Endodermal cell (in vitro differentiated cells): ENCODE measurements at regions not wholly inside any gene's neighbourhood (a gene's known extent, or its start where the extent isn't known, plus 50 kb on each side); places are given as distances from the start of the nearest gene placed in this dataset.

ENCODE experiments used
- DNase-seq: peaks from one replicate; pipeline ENCODE4 v3.0.0-alpha.2; 2017
- H3K27ac ChIP-seq: 2 replicates; pipeline ENCODE4 v1.5.1; 2013; ENCODE audit warnings: mild to moderate bottlenecking, low read depth, low read length, moderate library complexity
- H3K27me3 ChIP-seq: 2 replicates; pipeline ENCODE4 v1.6.1; 2013; ENCODE audit warnings: mild to moderate bottlenecking, low read length, moderate library complexity; ENCODE audit not compliant: insufficient read depth, control insufficient read depth, poor library complexity, severe bottlenecking
- H3K36me3 ChIP-seq: 2 replicates; pipeline ENCODE4 v1.7.0; 2013; ENCODE audit warnings: mild to moderate bottlenecking, low read length, moderate library complexity; ENCODE audit not compliant: control insufficient read depth, insufficient read depth
- H3K4me1 ChIP-seq: one replicate; pipeline ENCODE4 v1.7.0; 2013; ENCODE audit warnings: low read length; ENCODE audit not compliant: control insufficient read depth, insufficient read depth
- H3K4me3 ChIP-seq: 2 replicates; pipeline ENCODE4 v1.5.1; 2013; ENCODE audit warnings: mild to moderate bottlenecking, low read length, moderate library complexity
- H3K9ac ChIP-seq: 2 replicates; pipeline ENCODE4 v1.6.1; 2013; ENCODE audit warnings: mild to moderate bottlenecking, low read length, moderate library complexity; ENCODE audit not compliant: poor library complexity, severe bottlenecking; ENCODE audit errors: extremely low read depth
- H3K9me3 ChIP-seq: 2 replicates; pipeline ENCODE4 v1.6.1; 2013; ENCODE audit warnings: mild to moderate bottlenecking, low read length, moderate library complexity; ENCODE audit not compliant: control insufficient read depth
- H3K27ac Mint-ChIP-seq: 2 replicates; pipeline ENCODE4 v1.8.0; 2020; ENCODE audit warnings: mixed read lengths
- H3K27me3 Mint-ChIP-seq: 2 replicates; pipeline ENCODE4 v1.8.0; 2021; ENCODE audit warnings: mild to moderate bottlenecking, mixed read lengths; ENCODE audit not compliant: insufficient read depth
- H3K36me3 Mint-ChIP-seq: 2 replicates; pipeline ENCODE4 v1.8.0; 2020; ENCODE audit warnings: low read depth, mixed read lengths
- H3K4me1 Mint-ChIP-seq: 2 replicates; pipeline ENCODE4 v1.8.0; 2020; ENCODE audit warnings: mixed read lengths
- H3K4me3 Mint-ChIP-seq: 2 replicates; pipeline ENCODE4 v1.8.0; 2020; ENCODE audit warnings: mild to moderate bottlenecking, moderate library complexity, mixed read lengths
- H3K9me3 Mint-ChIP-seq: 2 replicates; pipeline ENCODE4 v1.8.0; 2020; ENCODE audit warnings: mild to moderate bottlenecking, mixed read lengths
- CTCF ChIP-seq: fragments of 200-600 bp; sonication (generic); conservative IDR thresholded peaks from 2 replicates; pipeline ENCODE4 v1.5.0; 2021; ENCODE audit warnings: antibody characterized with exemption, mild to moderate bottlenecking
- WGBS, 2 experiments: methylation state at CpG; one replicate each; pipeline versions ENCODE4 v1.1.5 to v1.1.7; 2013; ENCODE audit warnings: missing lambda C conversion rate in 2 of 2, mixed read lengths in 1 of 2; ENCODE audit not compliant: insufficient coverage in 1 of 2, insufficient read length in 1 of 2; 5-methylcytosine and 5-hydroxymethylcytosine counted together

GRCh38 chr4:138945840-138946239 lies 69.7 kb upstream of the NOCT start:
- no peak overlapping the region for H3K9ac ChIP-seq
- H3K4me1 ChIP-seq, result no peaks in the 10 kb centered on the region
- no peak for DNase-seq
- H3K27ac ChIP-seq, result no peak overlapping the region
- WGBS, 2 experiments, result 83% methylated on average over 1 of the region's 1 CpG; no CpG with 5 or more reads in 1 of the 2 experiments
- Mint-ChIP-seq H3K27me3 (no peaks in the 10 kb centered on the region), H3K36me3 (no peaks in the 10 kb centered on the region), H3K4me3 (no peak overlapping the region), H3K9me3 (no peaks in the 10 kb centered on the region), H3K4me1 (no peaks in the 10 kb centered on the region), H3K27ac (no peak overlapping the region)
- H3K4me3 ChIP-seq, result no peak overlapping the region
- no peaks in the 10 kb centered on the region for H3K9me3 ChIP-seq
- no peaks in the 10 kb centered on the region for H3K36me3 ChIP-seq
- TF ChIP-seq CTCF, result no peak
- H3K27me3 ChIP-seq, result no peaks in the 10 kb centered on the region

GRCh38 chr4:138945401-138945800 lies 70.2 kb upstream of the NOCT start:
- WGBS, 2 experiments, result no CpG with 5 or more reads among the region's 2 CpGs
- H3K27me3 ChIP-seq, result no peaks in the 10 kb centered on the region
- Mint-ChIP-seq H3K36me3 (no peaks in the 10 kb centered on the region), H3K4me1 (no peaks in the 10 kb centered on the region), H3K4me3 (no peak overlapping the region), H3K9me3 (no peaks in the 10 kb centered on the region), H3K27ac (no peak overlapping the region), H3K27me3 (no peaks in the 10 kb centered on the region)
- H3K36me3 ChIP-seq, result no peaks in the 10 kb centered on the region
- no peak overlapping the region for H3K4me3 ChIP-seq
- no peak overlapping the region for H3K27ac ChIP-seq
- no peak for DNase-seq
- H3K4me1 ChIP-seq, result no peaks in the 10 kb centered on the region
- no peak overlapping the region for H3K9ac ChIP-seq
- TF ChIP-seq CTCF, result no peak
- H3K9me3 ChIP-seq, result no peaks in the 10 kb centered on the region

GRCh38 chr4:138943893-138944292 lies 71.7 kb upstream of the NOCT start:
- no peaks in the 10 kb centered on the region for H3K9me3 Mint-ChIP-seq
- Histone ChIP-seq H3K9ac (no peak overlapping the region), H3K4me1 (no peaks in the 10 kb centered on the region), H3K4me3 (no peak overlapping the region), H3K9me3 (no peaks in the 10 kb centered on the region), H3K27ac (no peak overlapping the region), H3K27me3 (no peaks in the 10 kb centered on the region), H3K36me3 (no peaks in the 10 kb centered on the region)
- WGBS, 2 experiments, result 89 to 91% methylated on average over 4 to 5 of the region's 5 CpGs
- no peak overlapping the region for H3K27ac Mint-ChIP-seq
- no peaks in the 10 kb centered on the region for H3K4me1 Mint-ChIP-seq
- no peaks in the 10 kb centered on the region for H3K27me3 Mint-ChIP-seq
- no peak for DNase-seq
- no peak overlapping the region for H3K4me3 Mint-ChIP-seq
- TF ChIP-seq CTCF, result no peak
- H3K36me3 Mint-ChIP-seq, result no peaks in the 10 kb centered on the region
